Body of pancreas (tissue), 4 donors: ENCODE measurements at regions not wholly inside any gene's neighbourhood (a gene's known extent, or its start where the extent isn't known, plus 50 kb on each side); places are given as distances from the start of the nearest gene placed in this dataset.

ENCODE experiments used
- ATAC-seq: fragments of 150-250 bp; one replicate; pipeline ENCODE4 v1.9.1; 2016
- DNase-seq, 4 donors: peaks; one replicate each; pipeline ENCODE4 v3.0.0-alpha.2; 2019
- H3K27ac ChIP-seq, 4 donors: fragments of 200-600 bp; sonication (generic); 1 replicate in 3 of 4; 2 replicates in 1 of 4; pipeline versions ENCODE4 v1.5.1 to v1.6.1; 2016 to 2019; ENCODE audit warnings: mild to moderate bottlenecking in 1 of 4, mixed read lengths in 1 of 4, moderate library complexity in 1 of 4
- H3K27me3 ChIP-seq, 2 donors: fragments of 200-600 bp; sonication (generic); one replicate each; pipeline ENCODE4 v1.6.0; 2016; ENCODE audit warnings: mild to moderate bottlenecking in 1 of 2
- H3K36me3 ChIP-seq, 2 donors: fragments of 200-600 bp; sonication (generic); replicated peaks in 1 of 2; 2 replicates each; pipeline ENCODE4 v1.5.1; 2016; ENCODE audit warnings: low read depth in 2 of 2; ENCODE audit not compliant: insufficient read depth in 1 of 2
- H3K4me1 ChIP-seq: fragments of 200-600 bp; sonication (generic); one replicate; pipeline ENCODE4 v1.6.0; 2016
- H3K4me3 ChIP-seq, 2 donors: fragments of 200-600 bp; sonication (generic); 1 replicate in 1 of 2; 2 replicates in 1 of 2; pipeline ENCODE4 v1.5.1; 2016 to 2019
- H3K9me3 ChIP-seq, 3 donors: fragments of 200-600 bp; sonication (generic); 1 replicate in 2 of 3; 2 replicates in 1 of 3; pipeline ENCODE4 v1.5.1; 2016
- CTCF ChIP-seq, 7 experiments: fragments of 450-650 bp in 4 of 7; fragments of 200-600 bp in 3 of 7; sonication (generic) in 3 of 7; IDR thresholded peaks; one replicate each; pipeline ENCODE4 v1.5.1; 2016 to 2019; ENCODE audit warnings: antibody characterized with exemption in 7 of 7
- POLR2A ChIP-seq, 3 donors: fragments of 450-650 bp; IDR thresholded peaks; one replicate each; pipeline ENCODE4 v1.6.1; 2016; ENCODE audit warnings: antibody characterized with exemption in 3 of 3, mild to moderate bottlenecking in 2 of 3
- WGBS, 2 donors: methylation state at CpG; one replicate each; pipeline ENCODE4 v1.1.5; 2017; 5-methylcytosine and 5-hydroxymethylcytosine counted together
- intact Hi-C: fragments of 100-400 bp; cut with DNase I; formaldehyde crosslinking; loops from one replicate; pipeline ENCODE4 v1.15.1; 2023

DNA sequence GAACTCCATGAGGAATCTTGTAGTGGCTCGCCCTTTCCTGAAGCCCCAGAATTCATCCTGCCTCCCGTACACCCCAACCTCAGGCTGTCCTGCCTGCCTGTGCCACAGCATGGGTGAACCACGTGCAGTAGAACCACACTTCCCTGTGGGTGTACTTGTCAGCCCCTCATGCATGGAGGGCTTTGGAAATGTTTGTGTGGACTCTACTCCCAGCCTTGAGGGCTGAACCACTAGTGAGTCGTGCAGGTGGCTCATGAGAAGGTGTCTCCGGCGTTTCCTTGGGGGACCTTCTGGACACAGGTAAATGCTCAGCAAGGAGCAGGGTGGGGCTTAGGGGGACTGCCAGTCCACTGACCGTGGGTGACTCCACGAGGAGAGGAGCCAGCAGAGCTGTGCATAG, 58.7 kb upstream of the ADORA2B start:
- Histone ChIP-seq H3K4me3 (no peak overlapping the region), H3K27me3 (no peaks in the 10 kb centered on the region), H3K27ac (no peak overlapping the region), H3K36me3 (no peaks in the 10 kb centered on the region), H3K4me1 (no peaks in the 10 kb centered on the region), H3K9me3 (no peaks in the 10 kb centered on the region)
- ATAC-seq (no peak), DNase-seq (no peak)
- TF ChIP-seq CTCF (IDR thresholded peaks at IDR 0.05) (no peak), POLR2A (IDR thresholded peaks at IDR 0.05) (no peak)
- intact Hi-C loops = no loop called here
- WGBS, 2 donors = 71% methylated on average over 4 of the region's 8 CpGs; no CpG with 5 or more reads in 1 of the 2 donors

GRCh38 chr17:15886804-15887203, 58.1 kb upstream of the ADORA2B start:
- no peaks in the 10 kb centered on the region for H3K9me3 ChIP-seq
- DNase-seq (no peak), ATAC-seq (no peak)
- no peak overlapping the region for H3K27ac ChIP-seq
- no peak overlapping the region for H3K4me3 ChIP-seq
- WGBS, 2 donors = 78 to 97% methylated on average over 4 to 7 of the region's 7 CpGs
- intact Hi-C loops = no loop called here
- no peak for TF ChIP-seq CTCF (IDR thresholded peaks at IDR 0.05)
- TF ChIP-seq POLR2A (IDR thresholded peaks at IDR 0.05) = no peak
- no peaks in the 10 kb centered on the region for H3K4me1 ChIP-seq
- H3K27me3 ChIP-seq = no peaks in the 10 kb centered on the region
- no peaks in the 10 kb centered on the region for H3K36me3 ChIP-seq

DNA sequence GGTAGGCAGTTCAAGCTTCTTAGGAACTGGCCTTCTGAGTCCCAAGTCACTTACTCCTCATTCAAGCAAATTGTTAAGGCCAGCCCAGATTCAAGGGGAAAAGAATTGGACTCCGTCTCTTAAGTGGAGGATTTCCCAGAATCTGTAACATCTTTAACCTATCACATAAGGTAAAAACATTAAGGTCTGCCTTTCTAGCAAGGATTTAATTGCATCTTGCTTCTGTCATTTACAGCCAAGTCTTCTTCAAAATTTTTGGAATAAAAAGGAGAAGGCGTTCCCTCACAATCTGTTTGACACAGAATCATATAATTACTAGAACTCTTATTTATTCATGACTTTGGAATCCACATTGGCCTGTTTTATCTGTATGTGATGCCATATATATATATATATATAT, 56.5 kb upstream of the ADORA2B start:
- Histone ChIP-seq H3K9me3 (no peaks in the 10 kb centered on the region), H3K36me3 (no peaks in the 10 kb centered on the region), H3K4me1 (peaks cover 16% of the 10 kb centered on the region), H3K27ac (no peak overlapping the region), H3K4me3 (no peak overlapping the region), H3K27me3 (no peaks in the 10 kb centered on the region)
- intact Hi-C loops = no loop called here
- ATAC-seq = no peak
- TF ChIP-seq POLR2A (IDR thresholded peaks at IDR 0.05) (no peak), CTCF (IDR thresholded peaks at IDR 0.05) (no peak)
- DNase-seq = no peak
- 94 to 100% methylated on average over 1 to 2 of the region's 2 CpGs for WGBS, 2 donors

- H3K4me3 ChIP-seq = no peak overlapping the region
- no peaks in the 10 kb centered on the region for H3K36me3 ChIP-seq
- ATAC-seq (no peak), DNase-seq (no peak)
- 89 to 93% methylated on average over 3 of the region's 3 CpGs for WGBS, 2 donors
- intact Hi-C loops = no loop called here
- H3K27me3 ChIP-seq = no peaks in the 10 kb centered on the region
- H3K27ac ChIP-seq = no peak overlapping the region
- H3K9me3 ChIP-seq = no peaks in the 10 kb centered on the region
- TF ChIP-seq CTCF (IDR thresholded peaks at IDR 0.05) (no peak), POLR2A (IDR thresholded peaks at IDR 0.05) (no peak)
- H3K4me1 ChIP-seq = peaks cover 35% of the 10 kb centered on the region
Measured at GRCh38 chr17:15890279-15890892, 54.5 kb upstream of the ADORA2B start.

DNA sequence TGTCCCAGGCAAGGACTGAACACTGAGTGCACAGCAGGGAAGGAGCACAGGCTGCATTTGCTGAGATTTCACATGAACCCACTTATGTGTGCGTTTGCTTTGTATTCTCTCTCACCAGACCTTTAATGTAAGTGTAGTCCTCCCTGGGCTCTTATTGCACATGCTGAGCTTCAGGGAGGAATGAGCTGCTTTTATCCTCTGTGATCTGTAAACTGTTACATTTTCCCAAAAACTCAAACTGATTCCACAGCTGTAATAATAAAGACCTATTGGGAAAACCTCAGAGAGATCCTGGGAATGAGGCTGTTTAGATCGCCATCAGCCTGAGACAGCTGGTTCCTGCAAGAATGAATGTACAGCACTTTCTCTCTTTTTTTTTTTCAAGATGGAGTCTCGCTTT, 53.6 kb upstream of the ADORA2B start:
- Histone ChIP-seq H3K9me3 (no peaks in the 10 kb centered on the region), H3K4me3 (no peak overlapping the region), H3K36me3 (no peaks in the 10 kb centered on the region), H3K4me1 (peaks cover 44% of the 10 kb centered on the region), H3K27me3 (no peaks in the 10 kb centered on the region), H3K27ac (peak overlapping the region in 2 of 4 donors; percentile 57 to 77)
- intact Hi-C loops = no loop called here
- WGBS, 2 donors = 90 to 95% methylated on average over 3 of the region's 3 CpGs
- TF ChIP-seq CTCF (IDR thresholded peaks at IDR 0.05) = no peak
- TF ChIP-seq POLR2A (IDR thresholded peaks at IDR 0.05) = no peak
- DNase-seq = no peak
- ATAC-seq = no peak
